GM18498 (cell line): ENCODE measurements at regions not wholly inside any gene's neighbourhood (a gene's known extent, or its start where the extent isn't known, plus 50 kb on each side); places are given as distances from the start of the nearest gene placed in this dataset.
A peak's percentile ranks its signal among the peaks of the same experiment; 100 is the strongest.
"Not testable (repeated sequence)": the region's sequence is repeated elsewhere in the genome, so short reads cannot be mapped to it uniquely, and the experiment has no call there.

Source experiments
- ATAC-seq: cut with Tn5 transposase; IDR thresholded peaks from one replicate; pipeline ENCODE4 v1.9.1; 2021; ENCODE audit warnings: mild to moderate bottlenecking, moderate library complexity; ENCODE audit not compliant: unreplicated experiment

- no peak for ATAC-seq
These were observed 85.1 kb downstream of the GNL3L start for GRCh38 chrX:54615109-54615508.

GRCh38 chrX:54633641-54634040, 103.6 kb downstream of the GNL3L start:
- ATAC-seq = no peak

- ATAC-seq = no peak
These were observed 109.0 kb downstream of the GNL3L start for GRCh38 chrX:54639018-54639345.

- peak; percentile 94 for ATAC-seq
These were observed 109.5 kb downstream of the GNL3L start for GRCh38 chrX:54639346-54640102.

DNA sequence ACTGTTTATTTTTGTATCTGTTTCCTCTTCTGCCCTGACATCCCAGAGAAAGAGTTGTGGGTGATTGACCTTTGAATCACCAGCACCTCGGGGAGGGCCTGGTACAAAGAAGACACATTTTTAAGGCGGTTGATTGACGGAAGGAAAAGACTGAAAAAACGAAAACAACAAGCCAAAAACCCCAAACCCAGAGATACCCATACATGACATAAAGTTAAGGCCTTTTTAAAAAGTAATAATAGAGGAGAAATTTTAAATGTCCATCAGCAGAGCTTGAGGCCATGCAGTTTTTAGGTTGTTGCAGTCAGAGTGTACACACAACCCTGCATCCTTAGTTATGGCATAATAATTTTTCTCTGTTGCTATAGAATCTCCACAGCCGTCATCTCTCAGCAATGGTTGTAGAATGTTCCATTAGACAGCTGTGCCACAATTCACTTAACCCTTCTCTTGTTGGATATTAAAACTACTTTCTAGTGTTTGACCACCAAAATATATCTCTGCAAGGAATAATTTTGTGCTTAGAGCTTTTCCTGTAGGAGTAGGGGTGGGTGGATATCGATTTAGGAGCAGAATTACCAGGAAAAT, 110.2 kb downstream of the GNL3L start:
- ATAC-seq = no peak

DNA sequence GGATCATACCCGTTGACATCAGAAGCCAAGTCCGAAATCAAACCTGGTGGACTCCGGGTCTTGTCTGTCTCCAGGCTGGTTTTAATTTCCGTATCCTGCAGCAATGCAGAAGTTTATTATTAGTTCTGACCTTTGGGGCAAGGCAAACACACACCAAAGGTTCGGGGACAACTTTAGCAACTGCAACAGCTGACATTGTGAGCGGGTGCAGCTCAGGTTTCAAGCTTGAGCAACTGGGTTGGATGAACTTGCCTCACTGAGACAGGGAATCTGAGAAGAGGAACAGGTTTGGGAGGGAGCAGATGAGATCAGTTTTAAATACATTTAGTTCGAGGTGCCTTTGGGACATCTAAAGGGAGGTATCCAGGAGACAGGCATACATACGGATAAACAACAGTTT, 110.7 kb downstream of the GNL3L start:
- ATAC-seq = no peak

GRCh38 chrX:54641530-54641929, 111.5 kb downstream of the GNL3L start:
- no peak for ATAC-seq

- ATAC-seq = not testable (repeated sequence)
These were observed 117.6 kb downstream of the GNL3L start for GRCh38 chrX:54647607-54648006.

DNA sequence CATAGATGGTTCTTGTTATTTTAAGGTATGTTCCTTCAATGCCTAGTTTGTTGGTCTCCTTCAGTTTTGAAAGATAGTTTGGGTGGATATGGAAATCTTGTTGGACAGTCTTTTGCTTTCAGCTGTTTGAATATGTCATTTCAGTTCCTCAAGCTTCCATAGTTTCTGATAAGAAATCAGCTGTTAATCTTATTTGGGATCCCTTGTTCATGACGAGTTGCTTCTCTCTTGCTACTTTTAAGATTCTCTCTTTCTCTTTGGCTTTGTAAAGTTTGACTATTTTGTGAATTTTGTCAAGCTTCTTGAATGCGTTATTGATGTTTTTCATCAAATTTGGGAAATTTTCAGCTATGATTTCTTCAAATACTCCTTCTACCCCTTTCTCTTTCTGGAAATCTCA, 129.5 kb downstream of the GNL3L start:
- ATAC-seq = no peak

GRCh38 chrX:54675762-54676161, 122.3 kb downstream of the ITIH6 start:
- no peak for ATAC-seq

DNA sequence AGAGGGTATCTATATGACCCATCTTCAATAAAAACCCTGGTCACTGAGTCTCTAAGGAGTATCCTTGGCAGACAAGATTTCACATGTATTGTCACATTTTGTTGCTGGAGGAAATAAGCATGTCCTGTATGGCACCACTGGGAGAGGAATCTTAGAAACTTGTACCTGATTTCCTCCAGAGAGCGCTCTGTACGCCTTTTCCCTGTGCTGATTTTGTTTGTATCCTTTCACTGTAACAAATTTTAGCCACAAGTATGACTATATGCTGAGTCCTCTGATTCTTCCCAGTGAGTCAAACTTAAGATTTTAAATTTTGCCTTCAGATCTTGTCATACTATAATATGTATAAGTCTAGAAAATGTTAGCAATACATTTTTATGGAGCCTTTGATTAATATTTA, 102.8 kb downstream of the ITIH6 start:
- no peak for ATAC-seq

DNA sequence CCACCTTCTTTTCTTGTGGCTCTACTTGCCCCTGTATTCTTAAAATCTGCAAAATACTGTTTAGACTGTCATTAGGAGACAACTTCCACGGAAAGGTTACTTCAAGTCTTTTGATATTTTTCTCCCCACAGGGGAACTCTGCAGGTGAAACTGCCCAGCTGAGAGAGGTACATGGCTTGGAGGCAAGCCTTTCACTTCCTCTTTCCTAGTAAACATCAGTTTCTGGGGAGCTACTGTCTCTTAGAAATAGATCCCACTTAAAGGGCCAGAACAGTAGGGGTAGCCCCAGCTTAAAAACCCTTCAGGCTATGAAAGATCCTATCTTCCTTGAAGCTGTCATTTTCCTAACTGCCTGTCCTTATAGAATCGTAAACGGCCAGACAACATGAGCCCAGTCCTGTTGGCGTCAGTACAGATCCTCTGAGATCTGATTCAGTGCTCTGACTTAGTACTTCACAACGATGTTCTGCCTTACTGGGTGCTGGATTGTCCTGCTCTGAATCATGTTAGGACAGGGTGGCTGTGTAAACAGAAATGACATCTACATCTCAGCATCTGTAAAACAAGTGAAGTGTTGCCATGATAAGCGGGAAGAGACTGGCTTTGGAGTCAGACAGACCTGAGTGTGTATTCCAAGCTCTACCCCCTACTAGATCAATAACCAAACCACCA, 102.1 kb downstream of the ITIH6 start:
- peak; percentile 97 for ATAC-seq
